H1 (cell line): ENCODE measurements at regions not wholly inside any gene's neighbourhood (a gene's known extent, or its start where the extent isn't known, plus 50 kb on each side); places are given as distances from the start of the nearest gene placed in this dataset.

ENCODE experiments used
- CBX5 ChIP-seq: fragments of 300-800, 300-1000 bp; sonication (generic); IDR thresholded peaks from 2 replicates; pipeline ENCODE4 v1.7.1; 2016; ENCODE audit warnings: antibody characterized with exemption, low read length, low read depth
- POLR2A ChIP-seq, 2 experiments: IDR thresholded peaks; 1 replicate in 1 of 2; 2 replicates in 1 of 2; pipeline ENCODE4 v1.6.1; 2011; ENCODE audit warnings: low read depth in 2 of 2, low read length in 2 of 2, mild to moderate bottlenecking in 2 of 2; ENCODE audit errors: control extremely low read depth in 1 of 2
- RFX5 ChIP-seq: IDR thresholded peaks from 2 replicates; pipeline ENCODE4 v1.6.1; 2011; ENCODE audit warnings: low read depth, low read length, improper control_type of control experiment, borderline replicate concordance
- SIX5 ChIP-seq: IDR thresholded peaks from 2 replicates; pipeline ENCODE4 v1.6.1; 2011; ENCODE audit warnings: mild to moderate bottlenecking, low read depth, low read length
- SUZ12 ChIP-seq: fragments of 200-600 bp; sonication (generic); IDR thresholded peaks from 2 replicates; pipeline ENCODE4 v1.6.1; 2012; ENCODE audit warnings: mild to moderate bottlenecking, inconsistent platforms, low read length, moderate library complexity, mixed read lengths
- TF ChIP-seq, protein P1 (sequence below): IDR thresholded peaks from 2 replicates; pipeline ENCODE4 v1.6.1; 2012; ENCODE audit warnings: inconsistent platforms

- TF ChIP-seq, protein P1, sequence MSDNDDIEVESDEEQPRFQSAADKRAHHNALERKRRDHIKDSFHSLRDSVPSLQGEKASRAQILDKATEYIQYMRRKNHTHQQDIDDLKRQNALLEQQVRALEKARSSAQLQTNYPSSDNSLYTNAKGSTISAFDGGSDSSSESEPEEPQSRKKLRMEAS: no peak
- TF ChIP-seq POLR2A (IDR thresholded peaks at IDR 0.05; ENCODE audit: control extremely low read depth in 1 of 2, low read depth in 2 of 2, low read length in 2 of 2) (no peak), SUZ12 (no peak), SIX5 (no peak), RFX5 (no peak), CBX5 (no peak)
Observed at GRCh38 chr17:51376739-51377138, 116.4 kb downstream of the UTP18 start (continued).
